ENCODE measurements at regions not wholly inside any gene's neighbourhood (a gene's known extent, or its start where the extent isn't known, plus 50 kb on each side); places are given as distances from the start of the nearest gene placed in this dataset.

- no peak for TF ChIP-seq ZNF407 (IDR thresholded peaks at IDR 0.05; ENCODE audit: low read depth)
- TF ChIP-seq RFX1 (IDR thresholded peaks at IDR 0.05): peak; percentile 79
- no peak for TF ChIP-seq CREBBP (IDR thresholded peaks at IDR 0.05; ENCODE audit: low read depth, low read length)
- TF ChIP-seq ZFP36 (IDR thresholded peaks at IDR 0.05; ENCODE audit: low read depth, low read length, partially characterized antibody): no peak
- no peak for TF ChIP-seq NFIX (CRISPR knock-in tag; IDR thresholded peaks at IDR 0.05; ENCODE audit: low read depth)
- TF ChIP-seq ZNF76 (CRISPR knock-in tag; IDR thresholded peaks at IDR 0.05; ENCODE audit: borderline replicate concordance): no peak
- TF ChIP-seq USF1 (CRISPR knock-in tag; IDR thresholded peaks at IDR 0.05): no peak
- no peak for TF ChIP-seq NRF1 (conservative IDR thresholded peaks at IDR 0.05 in 1 of 2, IDR thresholded peaks at IDR 0.05 in 1 of 2)
- peak in 1 of 2 experiments; percentile 41; a peak in 2 of 4 replicates for TF ChIP-seq RAD21 (CRISPR knock-in tag; conservative IDR thresholded peaks at IDR 0.05 in 1 of 2, IDR thresholded peaks at IDR 0.05 in 1 of 2)
- no peak for TF ChIP-seq ERF (CRISPR knock-in tag; IDR thresholded peaks at IDR 0.05)
- TF ChIP-seq BRD4 (IDR thresholded peaks at IDR 0.05): no peak
- no peak for TF ChIP-seq ZNF57 (CRISPR knock-in tag; IDR thresholded peaks at IDR 0.05)
- TF ChIP-seq GTF2F1 (IDR thresholded peaks at IDR 0.05; ENCODE audit: low read depth, low read length): no peak
- no peak for TF ChIP-seq CC2D1A (IDR thresholded peaks at IDR 0.05)
- no peak for TF ChIP-seq AFF1 (IDR thresholded peaks at IDR 0.05; ENCODE audit: low read depth in 1 of 2, partially characterized antibody in 2 of 2)
- TF ChIP-seq ZNF140 (CRISPR knock-in tag; IDR thresholded peaks at IDR 0.05): no peak
- no peak for TF ChIP-seq POLR2A (conservative IDR thresholded peaks at IDR 0.05)
Observed at GRCh38 chr7:33807779-33808482, 97.4 kb upstream of the BMPER start (continued).
